K562 (cell line): ENCODE measurements at regions not wholly inside any gene's neighbourhood (a gene's known extent, or its start where the extent isn't known, plus 50 kb on each side); places are given as distances from the start of the nearest gene placed in this dataset.

Experiments
- ATAC-seq: fragments of 200-7000 bp; cut with Tn5 transposase; 3 replicates; pipeline ENCODE4 v1.9.1; 2020; ENCODE audit warnings: moderate library complexity
- BruUV-seq: library from RNA; stranded (reverse); fragments of 400-500 nt; replicated peaks from 2 replicates; lab custom pipeline; 2021; lab: Mats Ljungman, UMichigan
- CTCF ChIA-PET: fragments of 300-600 bp; formaldehyde crosslinking; extraction: SDS; loops from one replicate; lab custom pipeline; 2021; ENCODE audit warnings: low intra/inter-chr PET ratio; lab: Yijun Ruan, JAX
- POLR2A ChIA-PET: fragments of 300-600, 350-650 bp; sonication (Branson Sonifier 250); formaldehyde crosslinking; extraction: SDS; loops from one replicate; lab custom pipeline; 2021; ENCODE audit warnings: antibody characterized with exemption, inconsistent platforms; lab: Yijun Ruan, JAX
- DNase-seq, 4 experiments: peaks; one replicate each; pipeline versions ENCODE4 v3.0.0 to v3.0.0-alpha.2; 2011 to 2018; ENCODE audit warnings: low spot score in 3 of 4, mixed read lengths in 3 of 4; ENCODE audit errors: extremely low read depth in 1 of 4
- FAIRE-seq: peaks from 2 replicates; lab custom pipeline; 2011; peaks lifted over from hg19 to GRCh38; lab: Jason Lieb, UNC
- H2AFZ ChIP-seq: 2 replicates; pipeline ENCODE4 v1.6.0; 2011; ENCODE audit warnings: low read depth, low read length, control low read depth, inconsistent platforms
- H3K27ac ChIP-seq: fragments of 200-600 bp; 3 replicates; pipeline ENCODE4 v1.8.0; 2011; ENCODE audit warnings: low read depth, mild to moderate bottlenecking, control low read depth, inconsistent platforms, low read length, moderate library complexity, mixed read lengths; ENCODE audit errors: extremely low read depth
- H3K27me3 ChIP-seq, 2 experiments: fragments of 300-600 bp in 1 of 2; 2 replicates in 1 of 2; 3 replicates in 1 of 2; pipeline versions ENCODE4 v1.6.0 to v1.8.0; 2011; ENCODE audit warnings: inconsistent platforms in 2 of 2, low read length in 2 of 2, mild to moderate bottlenecking in 1 of 2, mixed read lengths in 1 of 2, moderate library complexity in 1 of 2; ENCODE audit not compliant: control insufficient read depth in 2 of 2, insufficient read depth in 2 of 2
- H3K36me3 ChIP-seq: fragments of 300-600 bp; 3 replicates; pipeline ENCODE4 v1.8.0; 2011; ENCODE audit warnings: mild to moderate bottlenecking, low read length, inconsistent platforms; ENCODE audit not compliant: control insufficient read depth, insufficient read depth
- H3K4me1 ChIP-seq, 2 experiments: fragments of 200-600 bp in 1 of 2; replicated peaks in 1 of 2; 2 replicates in 1 of 2; 3 replicates in 1 of 2; pipeline versions ENCODE4 v1.5.1 to v1.8.0; 2011; ENCODE audit warnings: inconsistent platforms in 2 of 2, low read length in 2 of 2, mild to moderate bottlenecking in 1 of 2, mixed read lengths in 1 of 2, moderate library complexity in 1 of 2; ENCODE audit not compliant: control insufficient read depth in 2 of 2, insufficient read depth in 2 of 2
- H3K4me2 ChIP-seq: 2 replicates; pipeline ENCODE4 v1.6.1; 2011; ENCODE audit warnings: low read length, control low read depth, inconsistent platforms, mixed read lengths; ENCODE audit not compliant: insufficient read depth
- H3K4me3 ChIP-seq: fragments of 200-600 bp; sonication (generic), shearing (Covaris generic); 2 replicates; pipeline ENCODE4 v1.5.1; 2016; ENCODE audit warnings: control low read depth, inconsistent platforms
- H3K79me2 ChIP-seq: fragments of 200-600 bp; 3 replicates; pipeline ENCODE4 v1.8.0; 2011; ENCODE audit warnings: low read length, inconsistent platforms; ENCODE audit not compliant: control insufficient read depth, insufficient read depth
- H3K9ac ChIP-seq, 2 experiments: 2 replicates each; pipeline versions ENCODE4 v1.6.0 to v1.6.1; 2011; ENCODE audit warnings: low read depth in 2 of 2, low read length in 2 of 2, control low read depth in 1 of 2, inconsistent platforms in 1 of 2, mild to moderate bottlenecking in 1 of 2, mixed read lengths in 1 of 2; ENCODE audit not compliant: insufficient read depth in 1 of 2
- H3K9me1 ChIP-seq: one replicate; pipeline ENCODE4 v1.6.0; 2011; ENCODE audit warnings: inconsistent platforms, mild to moderate bottlenecking, low read length, moderate library complexity; ENCODE audit not compliant: control insufficient read depth, insufficient read depth
- H3K9me3 ChIP-seq: replicated peaks from 2 replicates; pipeline ENCODE4 v1.5.1; 2011; ENCODE audit warnings: low read depth, low read length, inconsistent platforms; ENCODE audit not compliant: control insufficient read depth, insufficient read depth
- H4K20me1 ChIP-seq: replicated peaks from 2 replicates; pipeline ENCODE4 v1.6.1; 2011; ENCODE audit warnings: low read length, inconsistent platforms, mixed read lengths; ENCODE audit not compliant: control insufficient read depth, insufficient read depth
- MEF2A ChIP-seq: IDR thresholded peaks from 2 replicates; pipeline ENCODE4 v1.6.1; 2011; ENCODE audit warnings: low read depth, mild to moderate bottlenecking, low read length, moderate library complexity; ENCODE audit not compliant: control insufficient read depth
- ZNF707 ChIP-seq: fragments of 250-450 bp; sonication (Bioruptor Pico); conservative IDR thresholded peaks from 2 replicates; pipeline ENCODE4 v1.8.0; 2022; ENCODE audit warnings: inconsistent platforms, mild to moderate bottlenecking, moderate library complexity
- WGBS: fragments of 100-300 bp; shearing (Covaris generic); methylation state at CpG from one replicate; pipeline ENCODE4 v1.1.6; 2016; ENCODE audit warnings: low coverage, mixed read lengths; ENCODE audit not compliant: insufficient coverage; ENCODE audit errors: missing lambda C conversion rate; 5-methylcytosine and 5-hydroxymethylcytosine counted together
- in situ Hi-C: fragments of 300-500 bp; cut with MboI; formaldehyde crosslinking; loops from 4 replicates; pipeline ENCODE4 v1.15.0; 2018; ENCODE audit warnings: inconsistent platforms, mixed read lengths
- intact Hi-C: fragments of 100-400 bp; cut with micrococcal nuclease; formaldehyde crosslinking; loops from 2 replicates; pipeline ENCODE4 v1.14.2; 2022
- TF ChIP-seq, protein P1 (sequence below): fragments of 450-650 bp; IDR thresholded peaks from 2 replicates; pipeline ENCODE4 v1.7.0; 2016; ENCODE audit warnings: borderline replicate concordance
- TF ChIP-seq, protein P2 (sequence below): sonication (generic); formaldehyde crosslinking; IDR thresholded peaks from 2 replicates; pipeline ENCODE4 v1.8.0; 2023; ENCODE audit warnings: mild to moderate bottlenecking, missing genetic modification reagents
- TF ChIP-seq, protein P3 (sequence below): fragments of 250-450 bp; sonication (Bioruptor Pico); IDR thresholded peaks from 2 replicates; pipeline ENCODE4 v1.4.0; 2020; ENCODE audit warnings: mild to moderate bottlenecking, moderate library complexity, borderline replicate concordance

DNA sequence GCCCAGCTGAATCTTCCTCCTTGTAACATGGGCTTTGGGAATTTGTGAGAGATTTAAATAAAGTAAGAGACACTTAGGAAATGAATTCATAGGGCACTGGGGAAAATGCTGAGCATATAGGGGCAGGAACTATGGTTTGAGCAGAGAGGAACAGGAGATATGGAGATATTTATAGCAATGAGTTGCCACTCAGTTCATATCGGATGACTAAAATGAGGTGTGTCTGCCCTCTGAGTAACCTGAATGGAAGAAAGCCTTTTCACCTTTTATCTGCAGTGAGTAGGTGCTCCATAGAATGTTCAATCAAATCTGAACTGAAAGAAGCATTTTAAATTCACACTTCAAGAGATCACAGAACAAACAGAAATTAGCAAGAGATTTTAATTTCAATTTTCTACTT lies 105.7 kb downstream of the CEP44 start:
- intact Hi-C loops (no loop called here), in situ Hi-C loops (no loop called here)
- no peaks in the 10 kb centered on the region for H3K9me3 ChIP-seq
- no peak overlapping the region for H3K27ac ChIP-seq
- H3K9me1 ChIP-seq: no peaks in the 10 kb centered on the region
- CTCF ChIA-PET: no interaction called here
- H3K4me3 ChIP-seq: no peak overlapping the region
- no TSS peak for BruUV-seq
- no peaks in the 10 kb centered on the region for H3K79me2 ChIP-seq
- WGBS: 0% methylated on average over 1 of the region's 1 CpG
- no peaks in the 10 kb centered on the region for H4K20me1 ChIP-seq
- no peak overlapping the region for H3K4me2 ChIP-seq
- H3K36me3 ChIP-seq: no peaks in the 10 kb centered on the region
- FAIRE-seq (no peak), DNase-seq (no peak), ATAC-seq (peak; percentile 55; the same call in 2 of the 3 replicates)
- peaks cover 0 to 4% of the 10 kb centered on the region in 2 experiments; a peak in 1 of 5 replicates for H3K4me1 ChIP-seq
- H3K9ac ChIP-seq: no peak overlapping the region
- TF ChIP-seq, protein P1, sequence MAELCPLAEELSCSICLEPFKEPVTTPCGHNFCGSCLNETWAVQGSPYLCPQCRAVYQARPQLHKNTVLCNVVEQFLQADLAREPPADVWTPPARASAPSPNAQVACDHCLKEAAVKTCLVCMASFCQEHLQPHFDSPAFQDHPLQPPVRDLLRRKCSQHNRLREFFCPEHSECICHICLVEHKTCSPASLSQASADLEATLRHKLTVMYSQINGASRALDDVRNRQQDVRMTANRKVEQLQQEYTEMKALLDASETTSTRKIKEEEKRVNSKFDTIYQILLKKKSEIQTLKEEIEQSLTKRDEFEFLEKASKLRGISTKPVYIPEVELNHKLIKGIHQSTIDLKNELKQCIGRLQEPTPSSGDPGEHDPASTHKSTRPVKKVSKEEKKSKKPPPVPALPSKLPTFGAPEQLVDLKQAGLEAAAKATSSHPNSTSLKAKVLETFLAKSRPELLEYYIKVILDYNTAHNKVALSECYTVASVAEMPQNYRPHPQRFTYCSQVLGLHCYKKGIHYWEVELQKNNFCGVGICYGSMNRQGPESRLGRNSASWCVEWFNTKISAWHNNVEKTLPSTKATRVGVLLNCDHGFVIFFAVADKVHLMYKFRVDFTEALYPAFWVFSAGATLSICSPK: no peak
- TF ChIP-seq MEF2A: peak; percentile 46; the same call in 1 of the 2 replicates
- TF ChIP-seq, protein P2, sequence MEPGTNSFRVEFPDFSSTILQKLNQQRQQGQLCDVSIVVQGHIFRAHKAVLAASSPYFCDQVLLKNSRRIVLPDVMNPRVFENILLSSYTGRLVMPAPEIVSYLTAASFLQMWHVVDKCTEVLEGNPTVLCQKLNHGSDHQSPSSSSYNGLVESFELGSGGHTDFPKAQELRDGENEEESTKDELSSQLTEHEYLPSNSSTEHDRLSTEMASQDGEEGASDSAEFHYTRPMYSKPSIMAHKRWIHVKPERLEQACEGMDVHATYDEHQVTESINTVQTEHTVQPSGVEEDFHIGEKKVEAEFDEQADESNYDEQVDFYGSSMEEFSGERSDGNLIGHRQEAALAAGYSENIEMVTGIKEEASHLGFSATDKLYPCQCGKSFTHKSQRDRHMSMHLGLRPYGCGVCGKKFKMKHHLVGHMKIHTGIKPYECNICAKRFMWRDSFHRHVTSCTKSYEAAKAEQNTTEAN (CRISPR knock-in tag): no peak
- TF ChIP-seq, protein P3, sequence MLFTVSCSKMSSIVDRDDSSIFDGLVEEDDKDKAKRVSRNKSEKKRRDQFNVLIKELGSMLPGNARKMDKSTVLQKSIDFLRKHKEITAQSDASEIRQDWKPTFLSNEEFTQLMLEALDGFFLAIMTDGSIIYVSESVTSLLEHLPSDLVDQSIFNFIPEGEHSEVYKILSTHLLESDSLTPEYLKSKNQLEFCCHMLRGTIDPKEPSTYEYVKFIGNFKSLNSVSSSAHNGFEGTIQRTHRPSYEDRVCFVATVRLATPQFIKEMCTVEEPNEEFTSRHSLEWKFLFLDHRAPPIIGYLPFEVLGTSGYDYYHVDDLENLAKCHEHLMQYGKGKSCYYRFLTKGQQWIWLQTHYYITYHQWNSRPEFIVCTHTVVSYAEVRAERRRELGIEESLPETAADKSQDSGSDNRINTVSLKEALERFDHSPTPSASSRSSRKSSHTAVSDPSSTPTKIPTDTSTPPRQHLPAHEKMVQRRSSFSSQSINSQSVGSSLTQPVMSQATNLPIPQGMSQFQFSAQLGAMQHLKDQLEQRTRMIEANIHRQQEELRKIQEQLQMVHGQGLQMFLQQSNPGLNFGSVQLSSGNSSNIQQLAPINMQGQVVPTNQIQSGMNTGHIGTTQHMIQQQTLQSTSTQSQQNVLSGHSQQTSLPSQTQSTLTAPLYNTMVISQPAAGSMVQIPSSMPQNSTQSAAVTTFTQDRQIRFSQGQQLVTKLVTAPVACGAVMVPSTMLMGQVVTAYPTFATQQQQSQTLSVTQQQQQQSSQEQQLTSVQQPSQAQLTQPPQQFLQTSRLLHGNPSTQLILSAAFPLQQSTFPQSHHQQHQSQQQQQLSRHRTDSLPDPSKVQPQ (CRISPR knock-in tag): no peak
- no peak for TF ChIP-seq ZNF707 (CRISPR knock-in tag)
- POLR2A ChIA-PET: no interaction called here
- H3K27me3 ChIP-seq: no peaks in the 10 kb centered on the region
- H2AFZ ChIP-seq: peak overlapping the region; percentile 29; the same call in 1 of the 2 replicates
